Islet of Langerhans (tissue), 1 donor: ENCODE measurements at regions not wholly inside any gene's neighbourhood (a gene's known extent, or its start where the extent isn't known, plus 50 kb on each side); places are given as distances from the start of the nearest gene placed in this dataset.
"Not testable (repeated sequence)": the region's sequence is repeated elsewhere in the genome, so short reads cannot be mapped to it uniquely, and the experiment has no call there.

Source experiments
- FAIRE-seq: peaks from one replicate; lab custom pipeline; 2011; peaks lifted over from hg19 to GRCh38; lab: Jason Lieb, UNC

GRCh38 chr7:57524197-57524596, 74.2 kb downstream of the ZNF716 start:
- not testable (repeated sequence) for FAIRE-seq

- FAIRE-seq = no peak
These were observed 80.0 kb downstream of the ZNF716 start for GRCh38 chr7:57529931-57530330.

GRCh38 chr7:57540634-57541033, 90.7 kb downstream of the ZNF716 start:
- FAIRE-seq = not testable (repeated sequence)

- not testable (repeated sequence) for FAIRE-seq
These were observed 92.4 kb downstream of the ZNF716 start for GRCh38 chr7:57542331-57542730.

- not testable (repeated sequence) for FAIRE-seq
These were observed 97.4 kb downstream of the ZNF716 start for GRCh38 chr7:57547351-57547750.

GRCh38 chr7:57549961-57550360, 100.0 kb downstream of the ZNF716 start:
- FAIRE-seq = not testable (repeated sequence)

- peak; percentile 13 for FAIRE-seq
These were observed 105.7 kb downstream of the ZNF716 start for GRCh38 chr7:57555687-57556086.

- no peak for FAIRE-seq
These were observed 129.5 kb downstream of the ZNF716 start for GRCh38 chr7:57579454-57579853.
